GM18858 (cell line): ENCODE measurements at regions not wholly inside any gene's neighbourhood (a gene's known extent, or its start where the extent isn't known, plus 50 kb on each side); places are given as distances from the start of the nearest gene placed in this dataset.

ENCODE experiments used
- ATAC-seq: cut with Tn5 transposase; IDR thresholded peaks from one replicate; pipeline ENCODE4 v1.9.1; 2021; ENCODE audit not compliant: unreplicated experiment

DNA sequence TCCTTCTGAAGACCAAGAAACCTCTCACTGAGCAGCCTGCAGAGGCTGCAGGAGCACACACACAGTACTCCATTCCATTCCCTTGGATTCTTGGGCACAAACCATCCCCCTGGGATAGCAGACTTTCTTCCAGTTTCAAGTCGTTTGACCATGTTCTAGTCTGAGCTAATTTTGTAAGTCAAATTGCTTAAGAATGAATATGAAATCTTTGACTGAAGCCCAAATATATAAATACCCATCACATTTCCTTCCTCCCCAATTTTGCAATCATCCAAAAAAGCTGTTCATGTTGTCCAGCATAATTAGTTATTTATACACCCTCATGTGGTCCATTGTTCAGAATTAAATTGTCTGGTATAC lies 231.2 kb upstream of the TPRG1 start:
- no peak for ATAC-seq

DNA sequence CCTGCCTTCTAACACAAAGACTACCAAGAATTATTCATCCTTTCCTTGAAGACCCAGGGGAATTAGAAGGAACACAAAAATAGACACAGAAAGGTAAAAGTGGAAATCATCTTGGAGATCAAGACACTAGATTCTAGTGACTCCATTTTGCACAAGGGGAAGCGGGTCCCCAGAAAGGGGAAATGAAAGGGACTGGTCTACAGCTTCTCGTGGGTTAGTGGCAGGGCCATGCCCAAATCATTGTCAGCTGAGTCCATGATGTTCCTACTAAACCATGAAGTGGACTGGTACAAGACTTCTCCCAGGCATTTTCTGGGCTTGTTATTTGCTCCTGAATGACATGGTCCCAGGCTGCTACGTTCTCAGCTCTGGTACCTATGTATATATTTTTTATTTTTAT lies 230.7 kb upstream of the TPRG1 start:
- ATAC-seq = no peak

DNA sequence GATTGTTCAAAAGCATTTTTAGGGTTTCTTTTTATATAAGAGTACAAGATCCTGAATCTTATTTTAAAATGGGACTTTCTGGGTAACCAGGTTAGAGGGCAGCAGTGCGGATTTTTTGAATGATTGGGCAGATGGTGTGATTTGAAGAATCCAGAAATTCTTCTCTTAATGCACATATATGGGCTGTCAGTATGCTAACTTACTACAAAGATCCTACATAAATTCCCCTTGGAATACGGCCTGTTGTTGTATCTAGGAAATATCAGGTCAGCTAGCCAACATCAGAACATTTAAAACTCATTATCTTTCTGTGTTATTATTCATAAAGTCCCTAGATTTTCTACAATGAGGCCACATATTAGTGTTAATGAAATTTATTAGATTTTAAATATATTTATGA lies 229.6 kb upstream of the TPRG1 start:
- ATAC-seq = no peak

DNA sequence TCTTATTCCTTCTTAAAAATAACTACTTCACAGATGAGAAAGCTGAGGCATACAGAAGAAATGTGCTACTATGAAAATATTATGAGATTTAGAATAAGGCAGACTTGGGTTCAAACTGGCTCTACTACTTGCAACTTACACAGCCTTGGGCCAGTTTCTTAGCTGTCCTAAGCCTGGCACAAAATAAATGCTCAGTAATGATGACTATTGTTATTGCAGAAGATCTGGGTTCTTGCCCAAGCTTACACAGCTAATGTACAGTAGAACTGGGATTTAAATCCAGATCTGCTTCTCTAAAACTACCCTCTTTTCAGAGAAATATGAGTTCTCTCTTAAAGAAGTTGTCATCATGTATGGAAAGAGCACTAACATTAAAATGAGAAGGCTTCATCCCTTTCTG lies 228.2 kb upstream of the TPRG1 start:
- ATAC-seq = no peak

DNA sequence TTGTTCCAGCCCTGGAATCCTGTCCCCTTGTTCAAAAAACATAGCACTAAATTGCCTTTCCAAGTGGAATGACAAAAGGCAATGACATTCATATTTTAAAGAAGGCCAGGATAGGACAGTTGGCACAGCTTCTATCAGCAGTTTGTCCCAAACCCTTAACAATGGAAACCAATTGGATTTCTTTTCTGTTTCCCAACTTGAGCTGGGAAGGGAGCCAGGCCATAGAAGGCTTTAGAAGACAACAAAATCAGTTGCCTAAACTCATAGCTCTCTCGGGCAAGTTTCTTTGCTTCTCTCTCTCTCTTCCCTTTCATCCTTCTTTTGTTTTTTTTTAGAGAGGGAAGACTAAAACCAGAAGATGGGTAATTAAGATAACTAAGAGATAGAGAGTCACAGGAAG lies 227.7 kb upstream of the TPRG1 start:
- no peak for ATAC-seq

GRCh38 chr3:188946351-188947240 lies 225.2 kb upstream of the TPRG1 start:
- ATAC-seq = no peak

GRCh38 chr3:188947401-188948280 lies 224.1 kb upstream of the TPRG1 start:
- no peak for ATAC-seq

- ATAC-seq = no peak
These were observed 223.3 kb upstream of the TPRG1 start for GRCh38 chr3:188948281-188948996.

GRCh38 chr3:188948997-188949389 lies 222.8 kb upstream of the TPRG1 start:
- no peak for ATAC-seq

DNA sequence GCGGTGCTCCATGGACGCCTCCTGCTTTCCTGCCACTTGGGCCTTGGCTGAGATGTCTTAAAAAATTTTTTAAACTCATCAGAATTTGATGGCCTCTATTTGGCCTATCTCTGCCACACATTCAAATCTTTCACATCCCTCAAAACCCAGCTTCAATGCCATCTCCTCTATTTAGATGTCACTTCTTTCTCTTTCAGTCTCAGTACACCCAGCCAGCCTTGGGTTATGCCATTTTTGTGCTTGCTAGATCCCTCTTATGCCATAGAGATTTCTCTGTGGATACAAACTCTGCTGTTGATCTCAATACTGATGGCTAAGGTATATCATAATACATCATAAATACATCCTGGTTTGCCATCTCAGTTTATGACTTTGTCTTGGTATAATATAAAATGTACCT lies 222.3 kb upstream of the TPRG1 start:
- ATAC-seq = no peak

DNA sequence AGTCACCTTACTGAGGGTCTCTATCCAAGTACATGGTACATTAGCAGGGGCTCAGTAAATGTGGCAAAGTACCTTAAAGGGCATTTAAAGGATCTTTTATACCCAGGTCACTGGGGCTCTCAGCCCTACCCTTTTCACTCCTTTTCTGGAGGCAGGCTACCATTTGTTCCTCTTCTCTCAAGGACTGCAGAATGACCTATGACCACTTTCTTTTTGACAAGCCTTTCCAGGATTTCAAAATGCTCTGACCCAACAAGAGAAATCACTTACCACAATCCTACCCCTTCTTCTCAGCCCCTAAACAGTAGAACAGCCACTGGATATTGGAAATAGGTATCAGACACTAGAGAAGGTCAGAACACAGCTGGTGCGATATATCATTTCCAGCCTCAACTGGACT lies 221.8 kb upstream of the TPRG1 start:
- ATAC-seq = no peak

DNA sequence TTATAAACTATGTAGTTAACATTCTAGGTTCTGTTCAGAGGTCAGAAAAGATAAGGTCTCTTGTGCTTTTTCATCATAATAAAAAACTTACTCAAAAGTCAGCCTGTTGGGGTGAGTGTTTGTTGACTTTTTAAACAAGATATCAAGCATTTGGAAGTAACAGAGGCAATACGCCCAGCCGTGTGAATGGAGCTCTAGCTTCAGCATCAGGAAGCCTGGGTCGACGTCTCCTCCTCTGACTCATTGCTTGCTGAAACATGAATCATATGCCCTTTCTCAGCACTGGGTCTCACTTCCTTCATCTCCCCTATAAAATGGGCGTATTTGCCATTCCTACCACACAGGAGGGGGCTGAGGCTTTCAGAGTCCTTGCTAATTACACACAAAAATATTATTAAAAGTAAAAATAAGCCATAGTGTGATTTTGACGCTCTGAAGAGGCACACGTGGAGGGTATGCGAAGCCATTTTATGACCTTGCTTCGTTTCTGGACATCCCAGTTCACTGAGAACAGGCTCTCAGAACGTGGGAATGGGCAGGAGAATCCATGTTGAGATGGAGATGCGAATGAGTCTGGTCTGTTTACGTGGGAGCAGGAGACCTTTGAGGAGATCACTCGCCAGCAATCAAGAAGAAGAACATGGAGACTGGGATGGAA lies 220.8 kb upstream of the TPRG1 start:
- ATAC-seq = no peak

- ATAC-seq = no peak
These were observed 220.0 kb upstream of the TPRG1 start for GRCh38 chr3:188951734-188952133.

DNA sequence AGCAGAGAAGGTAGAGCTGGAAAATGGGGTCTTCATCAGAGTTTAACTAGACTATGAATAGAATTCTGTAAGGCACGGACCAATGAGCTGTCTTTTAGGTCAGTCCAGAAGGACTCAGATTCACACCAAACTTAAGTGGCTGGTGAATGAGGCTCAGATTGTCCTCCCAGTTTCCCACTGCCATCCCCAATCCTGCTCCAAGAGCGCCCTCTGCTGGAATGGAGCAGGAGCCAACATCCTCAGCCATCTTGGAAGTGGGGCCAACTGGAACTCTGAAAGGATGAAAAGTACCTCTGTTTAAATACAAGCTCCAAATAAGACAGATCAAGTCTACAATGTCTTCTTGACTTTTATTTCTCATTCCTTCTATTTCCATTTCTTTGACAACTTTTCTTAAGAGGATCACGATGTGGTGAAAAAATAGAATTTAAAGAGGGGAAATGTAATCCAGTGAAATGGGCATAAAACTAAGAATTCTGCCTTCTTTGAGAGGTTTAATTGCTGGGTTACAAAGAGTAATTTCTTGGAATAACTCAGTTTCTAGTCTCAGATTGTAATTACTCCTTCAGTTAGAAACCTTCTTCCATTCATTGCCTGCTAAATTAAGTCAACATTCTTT lies 217.1 kb upstream of the TPRG1 start:
- ATAC-seq = peak; percentile 49

- no peak for ATAC-seq
These were observed 215.9 kb upstream of the TPRG1 start for GRCh38 chr3:188955919-188956318.

GRCh38 chr3:188956839-188957489 lies 214.8 kb upstream of the TPRG1 start:
- ATAC-seq = no peak

DNA sequence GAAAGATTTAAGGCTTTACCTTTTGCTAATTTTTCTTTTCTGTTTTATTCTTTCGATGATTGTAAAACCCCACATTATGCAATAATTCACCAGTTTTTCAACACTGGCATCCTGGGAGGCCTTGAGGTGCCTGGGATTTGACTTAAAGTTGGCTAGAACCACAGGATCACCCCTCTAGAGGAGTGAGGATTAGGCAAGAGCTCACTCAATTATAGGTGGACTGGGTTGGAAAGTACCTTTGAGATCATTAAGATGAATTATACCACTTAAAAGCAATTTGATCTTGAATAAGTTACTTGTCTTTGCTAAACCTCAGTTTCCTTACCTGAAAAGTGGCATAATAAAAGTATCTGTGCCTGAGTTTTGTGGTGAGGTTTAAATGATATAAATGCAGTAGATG lies 212.8 kb upstream of the TPRG1 start:
- no peak for ATAC-seq

GRCh38 chr3:188962253-188963247 lies 209.2 kb upstream of the TPRG1 start:
- no peak for ATAC-seq

GRCh38 chr3:188964957-188965356 lies 206.8 kb upstream of the TPRG1 start:
- ATAC-seq = no peak
